H1 (cell line): ENCODE measurements at regions not wholly inside any gene's neighbourhood (a gene's known extent, or its start where the extent isn't known, plus 50 kb on each side); places are given as distances from the start of the nearest gene placed in this dataset.

ENCODE experiments used
- CTCF ChIA-PET: fragments of 300-600 bp; sonication (Branson Sonifier 250); formaldehyde crosslinking; loops from one replicate; lab custom pipeline; 2021; ENCODE audit not compliant: partially characterized antibody; lab: Charles Lee
- POLR2A ChIA-PET: fragments of 300-600 bp; sonication (Branson Sonifier 250); formaldehyde crosslinking; loops from one replicate; lab custom pipeline; 2021; ENCODE audit warnings: inconsistent platforms; ENCODE audit not compliant: partially characterized antibody; lab: Charles Lee
- DNase-seq, 2 experiments: peaks; one replicate each; pipeline versions ENCODE4 v3.0.0 to v3.0.0-alpha.2; 2010 to 2022; ENCODE audit warnings: low spot score in 2 of 2, low read depth in 1 of 2, mixed read lengths in 1 of 2
- FAIRE-seq: peaks from 2 replicates; lab custom pipeline; 2011; peaks lifted over from hg19 to GRCh38; lab: Jason Lieb, UNC
- H2AFZ ChIP-seq: 2 replicates; pipeline ENCODE4 v1.8.1; 2012; ENCODE audit warnings: low read length, inconsistent platforms
- H2AK5ac ChIP-seq: 2 replicates; pipeline ENCODE4 v1.6.1; 2013; ENCODE audit warnings: low read depth, low read length
- H2BK120ac ChIP-seq: replicated peaks from 2 replicates; pipeline ENCODE3; 2013; ENCODE audit warnings: low read depth, low read length, inconsistent platforms
- H2BK12ac ChIP-seq: 2 replicates; pipeline ENCODE4 v1.6.1; 2013; ENCODE audit warnings: low read depth, low read length
- H2BK15ac ChIP-seq: 2 replicates; pipeline ENCODE4 v1.6.1; 2013; ENCODE audit warnings: low read length
- H2BK20ac ChIP-seq: 2 replicates; pipeline ENCODE4 v1.6.1; 2013; ENCODE audit warnings: low read length
- H2BK5ac ChIP-seq: 2 replicates; pipeline ENCODE4 v1.6.1; 2013; ENCODE audit warnings: low read depth, low read length
- H3K14ac ChIP-seq: 2 replicates; pipeline ENCODE4 v1.6.1; 2013; ENCODE audit warnings: inconsistent platforms; ENCODE audit not compliant: insufficient read length
- H3K18ac ChIP-seq: 2 replicates; pipeline ENCODE4 v1.6.1; 2013; ENCODE audit warnings: low read length; ENCODE audit errors: extremely low read depth
- H3K23ac ChIP-seq: 2 replicates; pipeline ENCODE4 v1.6.1; 2013; ENCODE audit warnings: inconsistent platforms; ENCODE audit not compliant: insufficient read length
- H3K23me2 ChIP-seq: 2 replicates; pipeline ENCODE4 v1.6.1; 2013; ENCODE audit warnings: low read depth, low read length
- H3K27ac ChIP-seq: 2 replicates; pipeline ENCODE4 v1.6.1; 2011; ENCODE audit warnings: low read depth, low read length, inconsistent platforms
- H3K27me3 ChIP-seq, 4 experiments: replicated peaks in 1 of 4; 1 replicate in 1 of 4; 2 replicates in 3 of 4; pipeline versions ENCODE4 v1.6.1 to v1.8.1; 2011 to 2013; ENCODE audit warnings: low read length in 3 of 4, mild to moderate bottlenecking in 3 of 4, inconsistent platforms in 2 of 4, mixed read lengths in 2 of 4, moderate library complexity in 1 of 4; ENCODE audit not compliant: control insufficient read depth in 3 of 4, insufficient read depth in 3 of 4; ENCODE audit errors: extremely low read depth in 1 of 4
- H3K36me3 ChIP-seq, 4 experiments: 2 replicates each; pipeline versions ENCODE4 v1.6.1 to v1.8.1; 2011 to 2013; ENCODE audit warnings: mild to moderate bottlenecking in 4 of 4, low read length in 3 of 4, moderate library complexity in 2 of 4, control low read depth in 1 of 4, inconsistent platforms in 1 of 4; ENCODE audit not compliant: insufficient read depth in 4 of 4, control insufficient read depth in 2 of 4
- H3K4ac ChIP-seq: replicated peaks from 2 replicates; pipeline ENCODE3; 2013; ENCODE audit warnings: low read length, low read depth, mixed read lengths, inconsistent platforms; ENCODE audit not compliant: insufficient read length
- H3K4me1 ChIP-seq, 4 experiments: replicated peaks in 1 of 4; 1 replicate in 1 of 4; 2 replicates in 3 of 4; pipeline versions ENCODE4 v1.6.1 to v1.8.1; 2011 to 2013; ENCODE audit warnings: low read length in 3 of 4, inconsistent platforms in 2 of 4, mixed read lengths in 1 of 4; ENCODE audit not compliant: insufficient read depth in 4 of 4, control insufficient read depth in 3 of 4
- H3K4me2 ChIP-seq, 2 experiments: 2 replicates each; pipeline versions ENCODE4 v1.6.1 to v1.8.1; 2011 to 2013; ENCODE audit warnings: low read depth in 2 of 2, low read length in 2 of 2, control low read depth in 1 of 2, inconsistent platforms in 1 of 2, mild to moderate bottlenecking in 1 of 2; ENCODE audit not compliant: insufficient read depth in 1 of 2
- H3K4me3 ChIP-seq, 4 experiments: fragments of 200-600, 300-600 bp in 1 of 4; sonication (generic), shearing (Covaris generic), sonication (Bioruptor Twin) in 1 of 4; 2 replicates each; pipeline versions ENCODE4 v1.5.1 to v1.8.1; 2011 to 2016; ENCODE audit warnings: low read length in 4 of 4, low read depth in 3 of 4, control low read depth in 2 of 4, inconsistent platforms in 2 of 4, mild to moderate bottlenecking in 2 of 4, mixed read lengths in 1 of 4, moderate library complexity in 1 of 4; ENCODE audit not compliant: insufficient read depth in 2 of 4; ENCODE audit errors: extremely low read depth in 1 of 4
- H3K56ac ChIP-seq: replicated peaks from 2 replicates; pipeline ENCODE3; 2013; ENCODE audit warnings: low read depth, mild to moderate bottlenecking, mixed read lengths, low read length, inconsistent platforms; ENCODE audit not compliant: insufficient read length
- H3K79me1 ChIP-seq: 2 replicates; pipeline ENCODE4 v1.6.1; 2013; ENCODE audit warnings: low read depth, low read length, control low read depth
- H3K79me2 ChIP-seq, 2 experiments: 2 replicates each; pipeline versions ENCODE4 v1.6.1 to v1.8.1; 2012 to 2013; ENCODE audit warnings: low read length in 2 of 2, mild to moderate bottlenecking in 2 of 2, inconsistent platforms in 1 of 2; ENCODE audit not compliant: insufficient read depth in 2 of 2, control insufficient read depth in 1 of 2
- H3K9ac ChIP-seq, 4 experiments: replicated peaks in 1 of 4; 1 replicate in 1 of 4; 2 replicates in 3 of 4; pipeline versions ENCODE4 v1.6.1 to v1.8.1; 2011 to 2013; ENCODE audit warnings: low read depth in 3 of 4, low read length in 3 of 4, control low read depth in 2 of 4, mild to moderate bottlenecking in 2 of 4, moderate library complexity in 2 of 4, inconsistent platforms in 1 of 4; ENCODE audit errors: extremely low read depth in 1 of 4
- H3K9me3 ChIP-seq, 2 experiments: 2 replicates each; pipeline versions ENCODE4 v1.6.1 to v1.8.1; 2012 to 2013; ENCODE audit warnings: mild to moderate bottlenecking in 2 of 2, moderate library complexity in 2 of 2, control low read depth in 1 of 2, inconsistent platforms in 1 of 2, low read depth in 1 of 2, low read length in 1 of 2, mixed read lengths in 1 of 2; ENCODE audit not compliant: insufficient read depth in 2 of 2
- H4K20me1 ChIP-seq, 2 experiments: replicated peaks in 1 of 2; 2 replicates each; pipeline versions ENCODE3 to v1.8.1; 2011 to 2013; ENCODE audit warnings: inconsistent platforms in 2 of 2, low read length in 2 of 2, mild to moderate bottlenecking in 1 of 2; ENCODE audit not compliant: insufficient read depth in 2 of 2, control insufficient read depth in 1 of 2
- H4K5ac ChIP-seq: 2 replicates; pipeline ENCODE4 v1.6.1; 2013; ENCODE audit warnings: low read length, low read depth, mixed read lengths, inconsistent platforms; ENCODE audit not compliant: insufficient read length
- H4K8ac ChIP-seq: 2 replicates; pipeline ENCODE4 v1.8.0; 2013; ENCODE audit warnings: mild to moderate bottlenecking, moderate library complexity, low read length, inconsistent platforms; ENCODE audit not compliant: insufficient read depth; ENCODE audit errors: extremely low read depth
- H4K91ac ChIP-seq: replicated peaks from 2 replicates; pipeline ENCODE3; 2013; ENCODE audit warnings: low read length, mixed read lengths, inconsistent platforms; ENCODE audit not compliant: insufficient read length
- BCL11A ChIP-seq, 2 experiments: IDR thresholded peaks; one replicate each; pipeline ENCODE4 v1.6.1; 2011; ENCODE audit warnings: low read depth in 2 of 2, low read length in 2 of 2, mild to moderate bottlenecking in 2 of 2
- BRCA1 ChIP-seq: IDR thresholded peaks from 2 replicates; pipeline ENCODE4 v1.6.1; 2012; ENCODE audit warnings: low read depth, low read length, improper control_type of control experiment
- CBX8 ChIP-seq: fragments of 300-800, 300-1000 bp; sonication (generic); IDR thresholded peaks from 2 replicates; pipeline ENCODE4 v1.7.1; 2016; ENCODE audit warnings: low read depth, low read length, borderline replicate concordance
- CEBPB ChIP-seq: IDR thresholded peaks from 2 replicates; pipeline ENCODE4 v1.6.1; 2012; ENCODE audit warnings: low read depth, low read length
- EGR1 ChIP-seq: IDR thresholded peaks from 2 replicates; pipeline ENCODE4 v1.6.1; 2011; ENCODE audit warnings: low read depth, low read length, borderline replicate concordance
- FOSL1 ChIP-seq: IDR thresholded peaks from 2 replicates; pipeline ENCODE4 v1.6.1; 2011; ENCODE audit warnings: mild to moderate bottlenecking, low read depth, low read length, moderate library complexity; ENCODE audit not compliant: insufficient read depth
- GTF2F1 ChIP-seq: IDR thresholded peaks from 2 replicates; pipeline ENCODE4 v1.6.1; 2012; ENCODE audit warnings: low read depth, low read length, improper control_type of control experiment, borderline replicate concordance
- RFX5 ChIP-seq: IDR thresholded peaks from 2 replicates; pipeline ENCODE4 v1.6.1; 2011; ENCODE audit warnings: low read depth, low read length, improper control_type of control experiment, borderline replicate concordance
- SAP30 ChIP-seq: fragments of 300-600 bp; sonication (generic); IDR thresholded peaks from 2 replicates; pipeline ENCODE4 v1.7.1; 2012; ENCODE audit warnings: low read length, moderate library complexity, mild to moderate bottlenecking, inconsistent platforms; ENCODE audit not compliant: insufficient read depth, insufficient replicate concordance
- SP4 ChIP-seq: IDR thresholded peaks from 2 replicates; pipeline ENCODE4 v1.6.1; 2012; ENCODE audit warnings: low read length, inconsistent platforms
- SRF ChIP-seq: IDR thresholded peaks from 2 replicates; pipeline ENCODE4 v1.6.1; 2011; ENCODE audit warnings: mild to moderate bottlenecking, low read depth, low read length, moderate library complexity
- TBP ChIP-seq: IDR thresholded peaks from 2 replicates; pipeline ENCODE4 v1.6.1; 2011; ENCODE audit warnings: low read depth, low read length, improper control_type of control experiment
- TEAD4 ChIP-seq: IDR thresholded peaks from 2 replicates; pipeline ENCODE4 v1.6.1; 2012; ENCODE audit warnings: low read depth, low read length, inconsistent platforms, mixed read lengths
- WGBS, 2 experiments: shearing (Covaris generic) in 1 of 2; methylation state at CpG; one replicate each; pipeline versions ENCODE4 v1.1.6 to v1.1.7; 2013 to 2015; ENCODE audit warnings: low lambda C conversion rate in 2 of 2, mixed read lengths in 2 of 2, inconsistent platforms in 1 of 2, low coverage in 1 of 2, missing lambda C conversion rate in 1 of 2; ENCODE audit not compliant: insufficient replicate concordance in 2 of 2, insufficient coverage in 1 of 2, insufficient read length in 1 of 2; ENCODE audit errors: extremely low coverage in 1 of 2, missing lambda C conversion rate in 1 of 2; 5-methylcytosine and 5-hydroxymethylcytosine counted together
- TF ChIP-seq, protein P1 (sequence below): IDR thresholded peaks from 2 replicates; pipeline ENCODE4 v1.6.1; 2011; ENCODE audit warnings: low read depth, mild to moderate bottlenecking, low read length; ENCODE audit not compliant: insufficient read depth

- H3K23me2 ChIP-seq = peaks cover 4% of the 10 kb centered on the region; the same call in 1 of the 2 replicates
- H2AK5ac ChIP-seq = no peak overlapping the region
- no peak overlapping the region for H2BK120ac ChIP-seq
- POLR2A ChIA-PET = no interaction called here
- no peak overlapping the region for H3K14ac ChIP-seq
- H3K4me2 ChIP-seq = no peak overlapping the region
- DNase-seq (no peak), FAIRE-seq (no peak)
- H2BK12ac ChIP-seq = no peak overlapping the region
- no peak overlapping the region for H3K4me3 ChIP-seq
- no peak for TF ChIP-seq GTF2F1
- no peak for TF ChIP-seq EGR1
- no peak for TF ChIP-seq BRCA1
- TF ChIP-seq CEBPB = no peak
- TF ChIP-seq, protein P1, sequence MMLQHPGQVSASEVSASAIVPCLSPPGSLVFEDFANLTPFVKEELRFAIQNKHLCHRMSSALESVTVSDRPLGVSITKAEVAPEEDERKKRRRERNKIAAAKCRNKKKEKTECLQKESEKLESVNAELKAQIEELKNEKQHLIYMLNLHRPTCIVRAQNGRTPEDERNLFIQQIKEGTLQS = no peak
- TF ChIP-seq FOSL1 = no peak
- no peak for TF ChIP-seq BCL11A (IDR thresholded peaks at IDR 0.05; ENCODE audit: low read depth in 2 of 2, low read length in 2 of 2)
- no peak for TF ChIP-seq CBX8
- no peak for TF ChIP-seq RFX5
- TF ChIP-seq TBP = no peak
- no peak for TF ChIP-seq SAP30
- TF ChIP-seq SP4 = no peak
- no peak for TF ChIP-seq TEAD4
- TF ChIP-seq SRF = no peak
- CTCF ChIA-PET = no interaction called here
- H3K18ac ChIP-seq = no peak overlapping the region
- H3K79me1 ChIP-seq = no peaks in the 10 kb centered on the region
- no peak overlapping the region for H4K5ac ChIP-seq
- H4K20me1 ChIP-seq = no peaks in the 10 kb centered on the region
- H2BK20ac ChIP-seq = no peak overlapping the region
- H4K8ac ChIP-seq = no peak overlapping the region; the same call in 1 of the 2 replicates
- no peak overlapping the region for H2BK15ac ChIP-seq
- no peaks in the 10 kb centered on the region for H3K36me3 ChIP-seq
- H3K9me3 ChIP-seq = no peaks in the 10 kb centered on the region
- 93% methylated on average over 10 of the region's 10 CpGs; no CpG with 5 or more reads in 1 of the 2 experiments for WGBS, 2 experiments
- no peak overlapping the region for H3K27ac ChIP-seq
- H2BK5ac ChIP-seq = no peak overlapping the region
- H3K56ac ChIP-seq = no peak overlapping the region
- no peak overlapping the region for H2AFZ ChIP-seq
- peaks cover 0 to 10% (median 0%) of the 10 kb centered on the region in 4 experiments; a peak in 2 of 7 replicates for H3K4me1 ChIP-seq
- no peak overlapping the region for H3K23ac ChIP-seq
- H3K79me2 ChIP-seq = no peaks in the 10 kb centered on the region
- H3K27me3 ChIP-seq = peaks cover 0 to 4% (median 0%) of the 10 kb centered on the region in 4 experiments; a peak in 2 of 7 replicates
- no peak overlapping the region for H4K91ac ChIP-seq
- H3K4ac ChIP-seq = no peak overlapping the region
- H3K9ac ChIP-seq = no peak overlapping the region
Measured at GRCh38 chr17:79479876-79480275, 131.0 kb downstream of the RBFOX3 start.
